HCT116 (cell line): ENCODE measurements at regions not wholly inside any gene's neighbourhood (a gene's known extent, or its start where the extent isn't known, plus 50 kb on each side); places are given as distances from the start of the nearest gene placed in this dataset.

Experiments used
- ATAC-seq: fragments of 200-7000 bp; cut with Tn5 transposase; 2 replicates; pipeline ENCODE4 v1.9.1; 2020; ENCODE audit warnings: mild to moderate bottlenecking, moderate library complexity
- BruUV-seq: library from RNA; stranded (reverse); fragments of 400-500 nt; replicated peaks from 2 replicates; lab custom pipeline; 2021; lab: Mats Ljungman, UMichigan
- CTCF ChIA-PET: fragments of 300-600 bp; sonication (Branson Sonifier 250); formaldehyde crosslinking; loops from one replicate; lab custom pipeline; 2021; ENCODE audit warnings: antibody characterized with exemption; lab: Charles Lee
- POLR2A ChIA-PET: fragments of 300-600, 350-600 bp; sonication (Branson Sonifier 250); formaldehyde crosslinking; loops from one replicate; lab custom pipeline; 2021; ENCODE audit warnings: antibody characterized with exemption; lab: Charles Lee
- RAD21 ChIA-PET, 2 experiments: fragments of 300-600 bp; sonication (Branson Sonifier 250); formaldehyde crosslinking; loops; one replicate each; lab custom pipeline; 2023; ENCODE audit warnings: low total read pairs in 2 of 2; ENCODE audit not compliant: uncharacterized antibody in 2 of 2, unreplicated experiment in 2 of 2, low non-redundant PET in 1 of 2; lab: Charles Lee
- DNase-seq: peaks from one replicate; pipeline ENCODE4 v3.0.0-alpha.2; 2010; ENCODE audit warnings: low read depth, low spot score
- H2AFZ ChIP-seq: fragments of 200-600 bp; shearing (Covaris generic), sonication (generic); 2 replicates; pipeline ENCODE4 v1.6.1; 2017; ENCODE audit warnings: low read depth, mixed run types, mixed read lengths, antibody characterized with exemption, low read length; ENCODE audit not compliant: poor library complexity, severe bottlenecking
- H3K27ac ChIP-seq: 2 replicates; pipeline ENCODE4 v1.5.1; 2012; ENCODE audit warnings: low read depth, low read length
- H3K27me3 ChIP-seq: fragments of 200-600 bp; sonication (generic); 2 replicates; pipeline ENCODE4 v1.6.1; 2016; ENCODE audit warnings: mixed run types, low read length, mixed read lengths; ENCODE audit not compliant: insufficient read depth
- H3K36me3 ChIP-seq, 2 experiments: fragments of 200-500 bp in 1 of 2; fragments of 200-600 bp in 1 of 2; sonication (Bioruptor generic) in 1 of 2; sonication (generic) in 1 of 2; 2 replicates each; pipeline versions ENCODE4 v1.5.1 to v1.6.1; 2014 to 2016; ENCODE audit warnings: low read length in 2 of 2, inconsistent platforms in 1 of 2, mixed read lengths in 1 of 2, mixed run types in 1 of 2; ENCODE audit not compliant: insufficient read depth in 2 of 2, control insufficient read depth in 1 of 2
- H3K4me1 ChIP-seq, 2 experiments: fragments of 200-600 bp in 1 of 2; sonication (generic) in 1 of 2; 2 replicates each; pipeline versions ENCODE4 v1.5.1 to v1.6.1; 2012 to 2017; ENCODE audit warnings: low read length in 2 of 2, inconsistent platforms in 1 of 2, mild to moderate bottlenecking in 1 of 2, mixed read lengths in 1 of 2, mixed run types in 1 of 2, moderate library complexity in 1 of 2; ENCODE audit not compliant: insufficient read depth in 2 of 2, control insufficient read depth in 1 of 2
- H3K4me2 ChIP-seq: fragments of 200-600 bp; sonication (generic); 2 replicates; pipeline ENCODE4 v1.6.1; 2017; ENCODE audit warnings: mixed run types, low read length, mixed read lengths
- H3K4me3 ChIP-seq, 2 experiments: fragments of 200-600 bp in 1 of 2; sonication (generic) in 1 of 2; replicated peaks in 1 of 2; 2 replicates each; pipeline ENCODE4 v1.5.1; 2011 to 2016; ENCODE audit warnings: low read length in 2 of 2, control low read depth in 1 of 2, low read depth in 1 of 2, mild to moderate bottlenecking in 1 of 2, mixed read lengths in 1 of 2, mixed run types in 1 of 2
- H3K79me2 ChIP-seq: fragments of 200-600 bp; sonication (generic); 2 replicates; pipeline ENCODE4 v1.6.1; 2017; ENCODE audit warnings: mild to moderate bottlenecking, mixed run types, low read length, moderate library complexity, mixed read lengths; ENCODE audit not compliant: insufficient read depth
- H3K9ac ChIP-seq: fragments of 200-600 bp; sonication (generic); 2 replicates; pipeline ENCODE4 v1.6.1; 2016; ENCODE audit warnings: low read length, mixed read lengths
- H3K9me2 ChIP-seq: fragments of 200-600 bp; sonication (generic), shearing (Covaris generic); 2 replicates; pipeline ENCODE4 v1.6.1; 2017; ENCODE audit warnings: mixed run types, mild to moderate bottlenecking, moderate library complexity; ENCODE audit not compliant: insufficient read depth
- H3K9me3 ChIP-seq, 2 experiments: fragments of 200-500 bp in 1 of 2; fragments of 200-600 bp in 1 of 2; sonication (Bioruptor generic) in 1 of 2; sonication (generic) in 1 of 2; 2 replicates each; pipeline ENCODE4 v1.6.1; 2014 to 2017; ENCODE audit warnings: low read length in 2 of 2, mixed read lengths in 2 of 2, inconsistent platforms in 1 of 2, low read depth in 1 of 2, mild to moderate bottlenecking in 1 of 2, mixed run types in 1 of 2, moderate library complexity in 1 of 2; ENCODE audit not compliant: control insufficient read depth in 1 of 2, insufficient read depth in 1 of 2
- H4K20me1 ChIP-seq: fragments of 200-600 bp; sonication (generic), shearing (Covaris generic); 2 replicates; pipeline ENCODE4 v1.6.1; 2017; ENCODE audit warnings: mixed run types, mild to moderate bottlenecking, moderate library complexity; ENCODE audit not compliant: insufficient read depth
- ATF3 ChIP-seq: IDR thresholded peaks from 2 replicates; pipeline ENCODE4 v1.6.1; 2012
- CTCF ChIP-seq, 3 experiments: fragments of 200-600 bp in 1 of 3; sonication (generic) in 1 of 3; IDR thresholded peaks in 2 of 3; conservative IDR thresholded peaks in 1 of 3; 2 replicates each; pipeline ENCODE4 v1.5.1; 2012 to 2017; ENCODE audit warnings: low read depth in 2 of 3, low read length in 2 of 3, antibody characterized with exemption in 1 of 3, borderline replicate concordance in 1 of 3, control low read depth in 1 of 3, mild to moderate bottlenecking in 1 of 3, mixed read lengths in 1 of 3, mixed run types in 1 of 3, moderate library complexity in 1 of 3; ENCODE audit not compliant: insufficient read depth in 1 of 3
- EGR1 ChIP-seq: IDR thresholded peaks from 2 replicates; pipeline ENCODE4 v1.6.1; 2012; ENCODE audit warnings: low read depth
- EZH2 ChIP-seq: fragments of 200-600 bp; sonication (generic); IDR thresholded peaks from 2 replicates; pipeline ENCODE4 v1.6.1; 2017; ENCODE audit warnings: antibody characterized with exemption, mixed run types
- FOSL1 ChIP-seq: IDR thresholded peaks from 2 replicates; pipeline ENCODE4 v1.6.1; 2012; ENCODE audit warnings: low read depth
- POLR2AphosphoS5 ChIP-seq: IDR thresholded peaks from 2 replicates; pipeline ENCODE4 v1.6.1; 2011; ENCODE audit warnings: mild to moderate bottlenecking, low read depth, low read length, moderate library complexity
- SIN3A ChIP-seq: IDR thresholded peaks from 2 replicates; pipeline ENCODE4 v1.6.1; 2012; ENCODE audit warnings: low read depth
- SRF ChIP-seq: IDR thresholded peaks from 2 replicates; pipeline ENCODE4 v1.6.1; 2012; ENCODE audit warnings: low read depth
- TCF7L2 ChIP-seq: IDR thresholded peaks from 2 replicates; pipeline ENCODE4 v1.7.0; 2011; ENCODE audit warnings: borderline replicate concordance, inconsistent platforms; ENCODE audit not compliant: insufficient read depth, insufficient read length; ENCODE audit errors: extremely low read depth
- YY1 ChIP-seq: IDR thresholded peaks from 2 replicates; pipeline ENCODE4 v1.6.1; 2011; ENCODE audit warnings: low read length, low read depth, moderate library complexity, mild to moderate bottlenecking; ENCODE audit not compliant: insufficient replicate concordance; ENCODE audit errors: extremely low read depth
- ZBTB33 ChIP-seq: IDR thresholded peaks from 2 replicates; pipeline ENCODE4 v1.6.1; 2011; ENCODE audit warnings: mild to moderate bottlenecking, low read length, moderate library complexity; ENCODE audit not compliant: insufficient replicate concordance; ENCODE audit errors: extremely low read depth
- ZNF274 ChIP-seq: fragments of 200-500 bp; sonication (Bioruptor generic); IDR thresholded peaks from 2 replicates; pipeline ENCODE4 v1.6.1; 2014; ENCODE audit warnings: mild to moderate bottlenecking, low read depth, low read length, inconsistent platforms
- intact Hi-C: fragments of 100-400 bp; cut with micrococcal nuclease; formaldehyde crosslinking; loops from 2 replicates; pipeline ENCODE4 v1.10.0; 2022

- no peak for TF ChIP-seq ZBTB33
Observed at GRCh38 chr3:156770699-156771414, 55.3 kb upstream of the LEKR1 start (continued).

GRCh38 chr3:156772588-156773206 is 53.5 kb upstream of the LEKR1 start:
- DNase-seq = no peak

GRCh38 chr3:156776031-156776430 is 50.1 kb upstream of the LEKR1 start:
- no peaks in the 10 kb centered on the region for H3K9me3 ChIP-seq
- peaks cover 0 to 9% of the 10 kb centered on the region in 2 experiments; a peak in 2 of 4 replicates for H3K4me1 ChIP-seq
- DNase-seq (no peak), ATAC-seq (no peak)
- no peaks in the 10 kb centered on the region for H3K27me3 ChIP-seq
- H3K9me2 ChIP-seq = no peaks in the 10 kb centered on the region
- no peak overlapping the region for H3K9ac ChIP-seq
- ChIA-PET CTCF (no interaction called here), RAD21 (interaction anchor here in 1 of 2 experiments (0.7 kb wide), 1 partner anchor 315 kb away, joined by 3 read pairs; no protein-coding TSS in a partner anchor), POLR2A (no interaction called here)
- H3K79me2 ChIP-seq = no peaks in the 10 kb centered on the region
- H3K4me3 ChIP-seq = no peak overlapping the region
- H4K20me1 ChIP-seq = no peaks in the 10 kb centered on the region
- intact Hi-C loops = no loop called here
- no peak overlapping the region for H2AFZ ChIP-seq
- no TSS peak for BruUV-seq
- no peak overlapping the region for H3K27ac ChIP-seq
- no peaks in the 10 kb centered on the region for H3K36me3 ChIP-seq
- no peak overlapping the region for H3K4me2 ChIP-seq
- TF ChIP-seq EZH2 (no peak), ATF3 (no peak), ZNF274 (no peak), SIN3A (no peak), FOSL1 (no peak), EGR1 (no peak), TCF7L2 (no peak), CTCF (IDR thresholded peaks at IDR 0.05 in 2 of 3, conservative IDR thresholded peaks at IDR 0.05 in 1 of 3; ENCODE audit: borderline replicate concordance in 1 of 3, insufficient read depth in 1 of 3, low read depth in 2 of 3, low read length in 2 of 3) (no peak), YY1 (no peak), POLR2AphosphoS5 (no peak)

More at GRCh38 chr3:156772588-156773206, 53.5 kb upstream of the LEKR1 start:
- Histone ChIP-seq H3K4me1 (peaks cover 0 to 9% of the 10 kb centered on the region in 2 experiments; a peak in 2 of 4 replicates), H3K27ac (no peak overlapping the region), H3K9ac (no peak overlapping the region), H3K4me2 (no peak overlapping the region; the same call in 1 of the 2 replicates), H3K36me3 (no peaks in the 10 kb centered on the region), H2AFZ (no peak overlapping the region), H4K20me1 (no peaks in the 10 kb centered on the region), H3K9me2 (no peaks in the 10 kb centered on the region), H3K27me3 (no peaks in the 10 kb centered on the region), H3K79me2 (no peaks in the 10 kb centered on the region), H3K9me3 (no peaks in the 10 kb centered on the region), H3K4me3 (no peak overlapping the region)
- ChIA-PET POLR2A (no interaction called here), RAD21 (no interaction called here), CTCF (no interaction called here)
- intact Hi-C loops = no loop called here
- TF ChIP-seq SRF = no peak
- BruUV-seq = no TSS peak
- ATAC-seq = no peak; the same call in 1 of the 2 replicates
